Cerebellar nuclear complex (tissue), 1 donor: ENCODE measurements at regions not wholly inside any gene's neighbourhood (a gene's known extent, or its start where the extent isn't known, plus 50 kb on each side); places are given as distances from the start of the nearest gene placed in this dataset.
"Not testable (repeated sequence)": the region's sequence is repeated elsewhere in the genome, so short reads cannot be mapped to it uniquely, and the experiment has no call there.

Source experiments
- DNase-seq, 2 experiments: peaks; one replicate each; lab custom pipeline; 2025; lab: John Stamatoyannopoulos, UW

DNA sequence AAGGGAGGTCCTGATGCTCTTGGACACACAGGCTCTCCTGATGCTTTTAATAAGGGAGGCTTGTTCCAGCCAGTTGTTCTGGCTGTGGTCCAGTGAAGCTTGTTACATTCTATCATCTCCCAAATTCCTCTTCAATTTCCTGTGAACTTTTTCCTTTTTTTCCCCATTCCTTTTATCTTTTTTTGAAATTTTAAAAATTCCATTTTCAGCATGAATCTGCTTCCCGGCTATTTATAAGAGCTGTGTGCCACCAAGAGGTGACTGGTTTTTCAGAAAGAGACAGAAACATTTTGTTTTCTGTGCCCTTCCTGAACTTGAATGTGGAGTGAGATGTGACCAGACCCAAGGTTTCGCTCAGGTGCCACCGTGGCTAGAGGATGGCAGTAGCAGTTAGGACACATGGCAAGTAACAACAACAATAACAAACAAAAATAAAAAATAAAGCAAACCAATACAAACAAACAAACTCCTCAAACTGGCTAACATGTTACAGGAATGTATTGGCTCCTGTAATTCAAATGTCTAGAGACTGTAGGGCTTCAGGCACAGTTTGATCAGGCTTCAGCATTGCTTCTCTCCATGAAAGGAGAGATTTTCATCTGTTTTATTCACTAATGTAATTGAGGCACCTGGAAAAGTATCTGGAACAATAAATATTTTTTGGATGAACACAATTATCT, 121.1 kb downstream of the BOD1 start:
- no peak for DNase-seq

DNA sequence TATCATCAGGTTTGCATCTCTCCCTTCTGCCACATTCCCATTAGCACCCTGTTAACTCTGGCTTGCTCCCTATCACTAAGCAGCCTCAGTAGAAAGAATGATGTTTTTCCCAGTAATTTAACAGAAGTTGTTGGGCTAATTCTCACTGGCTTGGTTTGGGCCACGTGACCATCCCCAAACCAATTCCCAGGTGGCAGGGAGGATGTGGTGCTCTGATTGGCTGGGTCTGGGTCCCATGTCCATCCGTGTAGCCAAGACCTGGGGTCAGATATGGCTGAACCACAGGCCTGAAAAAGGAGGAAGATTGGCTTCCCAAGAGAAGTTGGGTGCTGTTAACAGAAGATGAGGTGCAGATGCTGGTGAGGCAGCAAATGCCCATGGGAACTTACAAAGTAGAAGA, 122.0 kb downstream of the BOD1 start:
- no peak for DNase-seq

DNA sequence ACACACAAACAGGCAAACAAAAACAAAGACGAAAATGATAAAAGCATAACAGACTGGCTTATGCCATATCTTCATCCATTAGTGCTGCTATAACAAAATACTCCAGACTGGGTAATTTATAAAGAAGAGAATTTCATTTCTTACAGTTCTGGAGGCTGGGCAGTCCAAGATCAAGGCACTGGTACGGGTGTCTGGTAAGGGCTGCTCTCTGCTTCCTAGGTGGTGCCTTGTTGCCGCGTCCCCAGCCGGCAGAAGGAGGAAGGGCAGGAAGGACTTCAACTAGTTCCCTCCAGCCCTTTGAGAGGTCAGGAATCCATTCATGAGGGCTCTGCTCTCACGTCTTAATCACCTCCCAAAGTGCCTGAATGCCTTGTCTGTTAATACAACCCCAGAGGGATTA, 122.6 kb downstream of the BOD1 start:
- DNase-seq = no peak

DNA sequence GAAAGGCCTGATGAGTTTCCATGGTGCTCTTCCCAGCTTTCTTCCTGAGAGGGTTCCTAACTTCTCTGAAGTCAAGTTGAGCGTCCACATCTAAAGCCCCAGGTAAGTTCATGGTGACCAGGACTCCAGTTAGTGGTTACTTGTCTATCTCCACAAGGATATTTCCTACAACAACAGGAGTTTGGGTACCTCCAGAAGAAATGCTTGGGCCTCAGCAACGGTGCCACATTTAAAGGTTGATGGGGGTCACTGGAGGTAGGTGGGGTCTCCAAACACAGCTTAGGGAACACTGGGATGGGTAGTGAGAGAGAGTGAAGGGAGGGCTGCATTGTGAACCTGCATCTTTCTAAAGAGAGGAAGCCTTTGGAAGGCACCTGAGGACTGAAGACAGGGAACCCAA, 123.4 kb downstream of the BOD1 start:
- DNase-seq = no peak

DNA sequence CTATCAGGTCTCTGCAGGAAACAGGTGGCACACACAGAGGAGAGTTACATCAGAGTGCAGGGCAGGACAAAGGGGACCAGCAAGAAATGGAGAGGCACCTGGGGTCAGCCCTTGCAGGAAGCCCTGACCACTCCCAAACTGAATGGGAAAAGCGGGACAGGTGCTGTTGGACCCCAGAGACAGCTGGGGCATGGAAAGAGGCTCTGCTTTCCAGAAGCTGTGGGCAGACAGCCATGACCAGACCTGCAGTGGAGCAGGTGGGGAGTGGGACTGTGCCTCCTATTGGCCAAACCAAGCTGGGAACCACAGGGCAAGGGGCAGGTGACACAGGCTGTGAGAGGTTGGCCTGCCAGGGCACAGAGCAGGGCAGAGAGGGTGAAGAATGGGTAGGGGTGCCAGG, 125.8 kb downstream of the BOD1 start:
- no peak for DNase-seq

DNA sequence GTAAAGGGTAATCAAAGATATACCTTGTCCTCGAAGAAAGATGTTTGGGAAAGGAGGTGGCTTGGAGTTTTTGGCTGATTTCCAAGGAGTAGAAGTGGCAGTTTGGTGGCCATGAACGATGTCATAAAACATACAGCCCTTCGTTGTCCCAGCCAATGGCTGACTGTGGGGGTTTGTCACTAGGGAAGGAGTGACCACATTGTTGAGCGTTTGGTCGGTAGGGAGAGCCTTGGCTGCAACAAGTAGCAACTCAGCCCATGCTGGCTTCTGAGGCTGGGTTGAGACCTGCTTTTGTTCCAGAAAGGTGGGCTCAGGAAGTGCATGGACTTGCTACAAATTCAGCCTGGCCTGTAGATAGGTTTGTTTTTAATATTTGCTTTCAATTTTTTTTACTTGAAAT, 128.3 kb downstream of the BOD1 start:
- DNase-seq = no peak

DNA sequence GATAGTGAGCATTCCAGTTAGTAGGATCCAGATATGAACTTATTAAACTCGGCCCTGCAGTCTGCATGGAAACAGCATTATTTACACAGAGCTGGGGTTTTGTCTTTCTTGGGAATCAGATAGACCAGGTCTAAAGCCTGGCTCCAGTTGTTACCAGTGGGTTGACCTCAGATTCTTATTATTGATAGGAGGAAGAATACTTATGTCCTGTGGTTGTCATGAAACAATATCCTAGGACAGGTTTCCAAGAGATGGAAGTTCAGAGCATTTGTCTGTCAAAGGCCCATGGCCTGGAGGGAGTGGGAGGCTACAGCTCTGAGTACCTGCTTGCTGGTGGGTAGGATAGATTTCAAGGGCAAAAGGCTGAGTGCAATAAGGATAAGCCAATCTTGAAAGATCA, 129.2 kb downstream of the BOD1 start:
- DNase-seq = no peak

DNA sequence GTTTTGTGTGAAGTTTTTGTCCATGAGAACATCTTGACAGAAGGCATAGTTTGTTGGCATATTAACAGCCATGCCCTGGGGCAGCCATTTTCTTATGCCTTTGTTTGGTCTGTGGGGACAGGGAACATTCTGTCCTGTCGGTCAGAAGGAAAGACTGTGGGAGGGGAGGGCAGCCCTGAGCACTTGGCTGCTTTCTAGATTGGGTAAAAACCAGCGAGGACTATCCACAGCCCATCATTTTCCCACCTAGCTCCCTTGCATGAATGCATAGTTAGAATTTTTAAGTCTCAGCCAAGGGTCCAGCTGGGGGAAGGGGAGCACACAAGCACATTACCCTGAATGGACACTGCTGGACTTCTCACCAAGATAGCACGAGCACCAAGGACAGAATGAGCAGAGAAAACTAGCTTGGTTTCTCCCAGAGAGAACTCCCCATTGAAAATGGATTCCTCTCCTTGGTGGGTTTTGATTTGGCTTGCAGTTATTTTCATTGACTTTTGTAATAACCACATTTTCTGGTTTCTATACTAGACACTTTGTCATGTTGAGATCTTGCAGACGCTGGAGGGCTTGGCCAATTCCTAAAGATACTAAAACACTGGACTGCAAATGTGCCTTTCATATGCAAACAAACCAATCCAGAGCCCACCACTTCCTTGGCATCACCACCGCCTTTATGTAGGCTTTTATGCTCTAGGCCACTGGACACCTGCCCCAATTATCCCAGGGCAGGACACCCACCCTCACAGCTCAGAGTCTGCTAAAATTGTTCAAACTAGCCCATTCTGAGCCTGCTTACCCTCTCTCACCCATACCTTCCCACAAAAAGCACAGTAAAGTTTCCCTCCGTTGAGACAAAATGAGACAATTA, 129.9 kb downstream of the BOD1 start:
- no peak for DNase-seq

DNA sequence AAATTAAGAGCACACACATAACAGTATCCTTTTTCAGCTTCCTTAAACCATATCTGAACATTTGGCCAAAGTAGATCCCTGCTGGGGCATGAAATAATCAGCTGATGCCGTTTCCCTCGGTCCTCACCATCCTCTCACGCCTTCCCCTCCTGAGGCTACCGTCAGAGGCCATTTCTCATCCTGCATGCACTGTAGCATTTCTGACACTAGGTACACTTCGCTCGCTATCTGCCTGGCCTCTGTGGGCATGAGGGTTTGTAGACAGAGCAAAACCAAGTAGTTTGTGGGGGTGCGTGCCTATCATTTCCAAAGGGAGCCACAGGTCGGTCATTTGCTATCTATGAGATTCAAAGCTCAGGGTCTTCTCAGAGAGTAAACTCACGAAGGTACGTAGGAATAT, 131.9 kb downstream of the BOD1 start:
- DNase-seq = no peak

DNA sequence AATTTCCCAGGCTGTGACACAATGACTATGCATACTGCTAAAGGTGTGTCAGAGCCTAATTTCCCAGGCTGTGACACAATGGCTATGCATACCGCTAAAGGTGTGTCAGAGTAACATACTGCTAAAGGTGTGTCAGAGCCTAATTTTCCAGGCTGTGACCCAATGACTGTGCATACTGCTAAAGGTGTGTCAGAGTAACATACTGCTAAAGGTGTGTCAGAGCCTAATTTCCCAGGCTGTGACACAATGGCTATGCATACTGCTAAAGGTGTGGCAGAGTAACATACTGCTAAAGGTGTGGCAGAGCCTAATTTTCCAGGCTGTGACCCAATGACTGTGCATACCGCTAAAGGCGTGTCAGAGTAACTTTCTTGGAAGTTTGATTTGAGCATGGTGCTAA, 132.9 kb downstream of the BOD1 start:
- DNase-seq = not testable (repeated sequence)

DNA sequence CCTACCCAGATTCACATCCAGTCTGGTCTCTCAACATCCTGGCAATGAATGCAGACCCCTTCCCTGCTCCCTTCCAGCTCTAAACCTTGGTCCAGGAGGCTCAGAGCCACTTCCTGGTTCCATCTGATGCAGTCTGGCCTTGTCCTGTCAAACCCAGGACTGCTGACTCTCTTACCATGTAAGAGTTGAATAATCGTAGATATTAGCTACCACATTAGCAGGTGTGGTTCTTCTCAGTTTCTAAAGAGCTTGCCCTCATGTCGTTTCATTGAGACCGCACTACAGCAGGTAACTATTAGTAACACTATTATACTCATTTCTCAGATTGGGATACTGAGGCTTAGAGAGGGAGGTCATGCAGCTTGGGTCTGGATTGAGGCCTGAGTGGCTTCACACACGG, 133.3 kb downstream of the BOD1 start:
- DNase-seq = no peak

DNA sequence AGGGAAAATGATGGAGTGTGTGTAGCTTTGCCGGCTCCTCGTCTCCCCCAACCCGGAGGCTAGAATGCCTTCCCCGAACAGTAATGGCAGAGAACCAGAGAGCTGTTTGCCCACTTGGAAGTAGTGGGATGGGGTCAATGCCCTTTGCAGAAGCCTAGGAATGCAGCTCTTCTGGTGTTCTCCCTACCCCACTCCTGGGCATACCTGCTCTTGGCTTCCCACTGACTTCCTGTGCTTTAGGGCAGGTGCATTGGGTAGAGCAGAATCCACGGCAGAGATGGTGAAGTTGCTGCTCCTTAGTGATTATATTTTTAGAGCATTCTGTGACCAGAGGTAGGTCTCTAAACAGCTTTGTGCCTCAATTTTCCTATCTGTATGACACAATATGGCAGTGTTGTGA, 134.6 kb downstream of the BOD1 start:
- no peak for DNase-seq

DNA sequence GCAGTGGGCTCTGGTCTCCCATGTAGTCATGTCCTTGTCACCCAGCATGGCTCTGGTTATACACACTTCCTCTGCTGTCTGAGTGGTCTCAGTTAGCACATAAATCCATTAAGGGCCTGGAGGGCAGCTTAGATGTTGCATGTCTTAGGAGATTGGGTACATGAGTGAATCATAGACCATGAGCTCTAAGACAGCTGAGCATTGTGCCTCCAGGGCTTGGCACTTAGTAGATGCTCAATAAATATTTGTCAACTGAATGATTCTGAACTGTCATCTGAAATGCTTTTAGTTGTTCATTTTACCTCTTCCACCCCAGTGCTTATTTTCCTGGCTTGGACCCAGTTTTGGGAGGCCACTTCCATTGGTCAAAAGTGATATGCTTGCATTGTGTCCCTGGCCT, 135.6 kb downstream of the BOD1 start:
- no peak for DNase-seq

DNA sequence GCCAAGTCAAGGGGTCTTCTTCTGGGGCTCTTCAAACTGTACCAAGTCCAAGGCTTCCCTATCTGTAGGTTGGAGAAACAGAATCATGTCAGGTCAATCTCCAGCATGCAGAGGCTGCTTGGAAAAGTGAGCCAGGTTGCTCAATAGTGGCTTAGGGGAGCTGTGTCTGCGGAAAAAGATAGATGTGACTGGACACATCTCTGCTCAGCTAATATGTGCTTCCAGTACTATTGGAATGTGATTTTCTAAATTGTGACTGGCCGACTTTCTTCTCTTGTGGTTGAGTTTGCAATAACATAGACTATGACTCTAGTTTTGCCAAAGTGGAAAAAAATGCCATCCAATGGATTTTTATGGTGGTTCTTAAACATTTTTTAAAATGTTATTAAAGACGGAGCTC, 136.7 kb downstream of the BOD1 start:
- DNase-seq = no peak

DNA sequence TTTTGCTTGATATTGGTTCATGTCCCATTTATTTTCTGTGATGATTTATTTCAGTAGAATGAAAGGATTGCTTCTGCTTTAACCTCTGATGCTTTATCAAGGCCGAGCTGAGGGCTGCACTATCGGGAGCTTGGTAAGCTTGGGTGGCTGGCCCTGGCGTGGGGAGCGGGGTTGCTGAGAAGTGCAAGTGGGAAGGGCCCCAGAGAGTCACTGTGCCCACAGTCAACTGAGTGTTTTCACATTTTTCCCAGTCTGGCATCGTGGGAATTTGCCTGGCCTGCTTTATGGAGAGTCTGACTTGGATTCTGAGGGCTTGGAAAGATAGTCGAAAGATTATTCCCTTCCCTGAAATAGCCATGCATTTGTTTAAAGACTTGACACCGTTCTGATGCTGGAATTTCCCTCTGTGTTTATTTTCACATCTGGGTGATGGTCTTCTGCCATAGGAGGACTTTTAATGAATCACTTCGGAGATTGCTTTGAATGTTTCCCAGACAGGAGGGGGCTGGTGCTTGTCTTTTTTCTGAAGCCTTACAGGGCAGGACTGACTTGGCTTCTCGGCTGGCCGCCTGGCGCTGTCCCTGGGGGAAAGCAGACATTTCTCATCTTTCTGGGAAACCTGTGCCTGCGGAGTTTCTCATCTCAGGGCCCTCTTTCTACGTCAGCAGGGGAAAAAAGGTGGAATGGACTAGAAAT, 139.0 kb downstream of the BOD1 start:
- DNase-seq = no peak

DNA sequence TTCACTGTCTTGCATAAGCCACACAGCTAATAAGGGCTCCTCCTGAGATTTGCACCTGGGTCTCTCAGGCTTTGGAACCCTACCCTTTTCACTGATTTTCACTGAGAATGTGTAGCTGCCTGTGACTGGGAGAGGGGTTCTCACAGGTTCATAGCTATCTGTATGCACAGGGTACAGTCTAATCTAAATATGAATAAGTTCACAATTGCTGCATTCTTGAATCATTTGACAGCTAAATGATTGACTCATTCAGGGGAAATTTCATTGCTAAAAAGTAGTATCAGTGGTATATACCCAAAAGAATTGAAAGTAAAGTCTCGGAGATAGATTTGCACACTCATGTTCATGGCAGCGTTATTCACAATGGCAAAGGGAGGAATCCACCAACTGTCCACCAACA, 140.7 kb downstream of the BOD1 start:
- DNase-seq = no peak

DNA sequence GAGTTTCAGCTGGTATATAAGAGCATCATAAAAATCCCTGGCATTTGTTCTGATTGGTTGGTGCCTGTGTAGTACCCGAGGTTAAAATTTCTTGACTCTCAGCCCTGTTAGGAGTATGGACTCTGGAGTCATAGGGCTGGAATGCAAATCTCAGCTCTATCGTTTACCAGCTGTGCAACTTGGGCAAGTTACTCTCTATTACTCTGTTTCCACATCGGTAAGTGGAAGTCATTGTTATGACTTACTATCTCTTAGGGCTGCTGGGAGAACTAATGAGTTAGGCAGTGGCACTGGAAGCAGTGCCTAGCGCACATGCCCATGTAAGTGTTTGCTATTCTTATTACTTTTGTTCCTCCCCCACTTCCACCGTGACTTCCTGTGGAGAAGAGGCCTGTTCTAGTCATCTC, 141.6 kb downstream of the BOD1 start:
- no peak for DNase-seq

DNA sequence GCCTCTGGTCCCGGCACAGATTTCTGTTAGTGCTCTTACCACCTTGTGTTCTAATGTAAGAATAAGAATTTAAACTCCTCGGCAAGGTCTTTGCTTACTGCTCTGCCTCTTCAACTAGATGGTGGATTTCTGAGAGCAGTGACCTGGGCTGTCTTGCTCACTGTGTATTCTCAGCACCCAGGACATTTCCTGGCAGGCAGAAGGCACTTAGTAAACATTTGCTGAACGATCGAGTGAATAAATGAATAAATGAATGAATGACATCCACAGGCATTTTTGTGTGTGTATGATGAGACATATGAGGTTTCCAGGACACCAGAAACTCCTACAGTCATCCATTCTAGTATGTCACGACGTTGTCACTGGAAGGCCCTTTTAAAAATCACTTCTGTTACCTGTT, 143.2 kb downstream of the BOD1 start:
- no peak for DNase-seq

DNA sequence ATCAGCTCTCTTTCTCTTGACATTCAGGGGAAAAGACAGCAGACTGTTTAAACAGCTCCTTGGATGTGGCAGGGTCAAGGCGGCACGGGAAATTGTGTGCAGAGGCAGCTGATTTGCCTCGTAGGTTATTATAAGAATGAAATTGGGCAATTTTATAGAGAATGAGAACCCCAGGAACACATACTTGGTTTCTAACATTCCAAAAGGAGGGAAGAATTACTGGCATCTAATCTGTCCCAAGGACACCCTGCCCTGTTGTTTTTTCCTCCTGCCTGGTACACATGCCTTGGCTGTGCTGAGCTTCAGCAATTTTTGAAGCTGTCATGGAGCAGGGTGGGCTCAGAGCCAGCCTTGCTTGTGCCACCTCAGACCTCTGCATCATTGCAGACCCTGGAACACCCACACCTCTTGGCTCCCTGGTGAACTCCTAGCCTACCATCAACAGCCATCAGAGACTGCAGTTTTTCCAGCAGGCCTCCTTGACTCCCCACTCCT, 143.6 kb downstream of the BOD1 start:
- DNase-seq = no peak

DNA sequence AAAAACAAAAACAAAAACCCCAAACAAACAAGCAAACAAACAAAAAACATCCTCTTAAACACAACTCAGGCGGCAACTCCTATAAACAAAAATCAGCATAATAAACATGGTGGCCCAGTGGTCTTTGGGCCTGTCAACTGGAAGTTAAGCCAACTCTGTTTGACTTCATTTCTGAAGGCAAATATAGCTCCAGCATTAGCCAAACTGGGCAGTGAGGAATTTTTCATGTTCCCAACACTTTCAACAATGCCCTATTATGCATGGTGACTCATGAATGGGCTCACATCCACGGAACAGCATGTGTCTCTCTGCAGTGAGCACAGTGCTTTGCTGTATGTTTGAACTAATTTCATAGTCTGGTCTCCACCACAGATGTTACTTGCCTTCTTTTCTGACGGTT, 143.9 kb upstream of the STC2 start:
- DNase-seq = peak in 1 of 2 experiments; percentile 2

DNA sequence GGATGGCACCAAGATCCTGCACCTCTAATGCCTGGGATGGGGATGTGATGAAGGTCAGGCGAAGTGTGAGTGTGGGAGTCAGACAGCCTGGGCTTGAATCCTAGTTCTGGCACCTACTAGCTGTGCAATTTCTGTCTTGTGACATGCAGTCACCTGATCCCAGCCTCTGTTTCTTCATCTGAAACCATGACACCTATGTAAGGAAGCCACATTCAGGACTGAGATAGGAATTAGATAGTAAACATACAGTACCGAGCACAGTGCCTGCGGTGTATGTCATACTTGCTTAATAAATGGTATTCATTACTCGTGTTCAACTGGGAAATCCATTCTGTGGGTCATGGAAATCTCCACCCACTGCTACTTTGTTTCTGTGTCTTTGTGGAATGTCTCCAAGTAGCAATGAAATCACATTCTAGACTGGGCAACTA, 140.6 kb upstream of the STC2 start:
- no peak for DNase-seq

DNA sequence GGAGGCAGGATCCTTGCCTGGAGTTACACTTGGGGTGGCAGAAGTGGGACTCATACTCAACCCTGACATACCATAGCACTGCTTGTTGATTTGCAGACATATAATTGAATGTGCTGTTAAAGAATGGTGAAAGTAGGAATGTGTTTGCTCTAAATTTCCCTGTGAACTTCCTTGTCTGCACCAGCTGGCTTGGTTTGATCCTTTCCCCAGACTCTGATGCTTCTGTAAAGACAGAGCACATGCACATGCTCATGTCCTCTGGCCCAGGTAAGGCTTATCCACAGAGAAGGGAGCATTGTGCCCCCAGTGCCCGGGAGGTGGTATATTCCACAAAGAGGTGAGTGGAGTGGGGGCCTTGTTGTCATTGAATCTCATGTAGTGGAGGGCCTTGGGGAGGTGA, 138.0 kb upstream of the STC2 start:
- no peak for DNase-seq

DNA sequence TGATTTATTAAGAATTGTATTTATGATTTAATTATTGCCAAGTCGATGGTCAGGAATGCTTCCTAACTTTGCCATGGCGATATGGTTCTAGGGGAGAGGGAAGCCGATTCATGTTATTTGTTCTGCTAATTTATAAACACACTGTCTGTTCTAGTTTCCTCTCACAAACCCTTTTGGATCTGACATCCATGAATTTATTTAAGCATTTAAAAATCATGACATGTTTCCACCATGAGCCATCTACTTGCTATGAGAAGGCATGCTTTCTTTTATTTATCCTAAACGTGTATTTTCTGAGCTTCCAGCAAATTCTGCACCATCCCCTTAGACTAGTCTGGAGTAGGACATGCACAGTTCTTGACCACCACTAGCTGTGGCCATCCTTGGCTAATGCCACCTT, 136.6 kb upstream of the STC2 start:
- no peak for DNase-seq
